H9 (cell line): ENCODE measurements at regions not wholly inside any gene's neighbourhood (a gene's known extent, or its start where the extent isn't known, plus 50 kb on each side); places are given as distances from the start of the nearest gene placed in this dataset.

Source experiments
- DNase-seq: peaks from one replicate; pipeline ENCODE4 v3.0.0-alpha.2; 2017
- H2AFZ ChIP-seq: one replicate; pipeline ENCODE4 v1.6.1; 2013; ENCODE audit warnings: mild to moderate bottlenecking, low read length, control low read depth, moderate library complexity
- H2AK5ac ChIP-seq: 2 replicates; pipeline ENCODE4 v1.6.1; 2013; ENCODE audit warnings: low read length, control low read depth, mixed read lengths; ENCODE audit not compliant: insufficient read length
- H2BK120ac ChIP-seq: one replicate; pipeline ENCODE4 v1.6.1; 2013; ENCODE audit warnings: low read depth, mild to moderate bottlenecking, low read length, control low read depth, inconsistent platforms; ENCODE audit not compliant: poor library complexity, severe bottlenecking
- H2BK12ac ChIP-seq: 2 replicates; pipeline ENCODE4 v1.6.1; 2013; ENCODE audit warnings: low read length, control low read depth, mixed read lengths, low read depth; ENCODE audit not compliant: insufficient read length
- H2BK15ac ChIP-seq: 2 replicates; pipeline ENCODE4 v1.6.1; 2013; ENCODE audit warnings: low read depth, low read length, control low read depth
- H2BK20ac ChIP-seq: one replicate; pipeline ENCODE4 v1.6.1; 2013; ENCODE audit warnings: low read depth, mild to moderate bottlenecking, low read length, control low read depth, inconsistent platforms; ENCODE audit not compliant: poor library complexity, severe bottlenecking
- H2BK5ac ChIP-seq: 2 replicates; pipeline ENCODE4 v1.6.1; 2013; ENCODE audit warnings: low read length, control low read depth, mixed read lengths; ENCODE audit not compliant: insufficient read length
- H3K14ac ChIP-seq: 2 replicates; pipeline ENCODE4 v1.6.1; 2013; ENCODE audit warnings: low read length, control low read depth; ENCODE audit not compliant: insufficient read depth
- H3K18ac ChIP-seq: 2 replicates; pipeline ENCODE4 v1.6.1; 2013; ENCODE audit warnings: low read depth, mild to moderate bottlenecking, mixed read lengths, low read length, control low read depth; ENCODE audit not compliant: insufficient read length
- H3K23ac ChIP-seq: 2 replicates; pipeline ENCODE4 v1.6.1; 2013; ENCODE audit warnings: low read length, control low read depth, mixed read lengths, low read depth; ENCODE audit not compliant: insufficient read length
- H3K23me2 ChIP-seq: 2 replicates; pipeline ENCODE4 v1.6.1; 2013; ENCODE audit warnings: low read depth, mild to moderate bottlenecking, mixed read lengths, low read length, control low read depth; ENCODE audit not compliant: insufficient read length, poor library complexity, severe bottlenecking
- H3K27ac ChIP-seq: 2 replicates; pipeline ENCODE4 v1.5.1; 2013; ENCODE audit warnings: low read length, control low read depth, mixed read lengths, low read depth; ENCODE audit not compliant: insufficient read length
- H3K27me3 ChIP-seq: 2 replicates; pipeline ENCODE4 v1.6.1; 2013; ENCODE audit warnings: low read length, control low read depth, inconsistent platforms; ENCODE audit not compliant: insufficient read depth
- H3K4ac ChIP-seq: 2 replicates; pipeline ENCODE4 v1.6.1; 2013; ENCODE audit warnings: low read depth, mild to moderate bottlenecking, control low read depth, inconsistent platforms, low read length, moderate library complexity
- H3K4me1 ChIP-seq: 2 replicates; pipeline ENCODE4 v1.6.1; 2013; ENCODE audit warnings: low read length, control low read depth, inconsistent platforms; ENCODE audit not compliant: insufficient read depth
- H3K4me2 ChIP-seq: 2 replicates; pipeline ENCODE4 v1.6.1; 2013; ENCODE audit warnings: low read length, control low read depth, mixed read lengths; ENCODE audit not compliant: insufficient read length, insufficient read depth
- H3K56ac ChIP-seq: 2 replicates; pipeline ENCODE4 v1.6.1; 2013; ENCODE audit warnings: low read depth, mild to moderate bottlenecking, mixed read lengths, low read length, control low read depth; ENCODE audit not compliant: insufficient read length
- H3K79me1 ChIP-seq: 2 replicates; pipeline ENCODE4 v1.6.1; 2013; ENCODE audit warnings: low read depth, mild to moderate bottlenecking, moderate library complexity, low read length, control low read depth, inconsistent platforms; ENCODE audit not compliant: insufficient read depth, poor library complexity, severe bottlenecking
- H3K79me2 ChIP-seq: 2 replicates; pipeline ENCODE4 v1.6.1; 2013; ENCODE audit warnings: low read length, control low read depth, inconsistent platforms; ENCODE audit not compliant: insufficient read depth
- H3K9ac ChIP-seq: 2 replicates; pipeline ENCODE4 v1.6.1; 2013; ENCODE audit warnings: low read length, control low read depth, mixed read lengths; ENCODE audit not compliant: insufficient read length; ENCODE audit errors: extremely low read depth
- H3K9me3 ChIP-seq: one replicate; pipeline ENCODE4 v1.6.1; 2013; ENCODE audit warnings: low read depth, low read length, inconsistent platforms; ENCODE audit not compliant: control insufficient read depth
- H3T11ph ChIP-seq: one replicate; pipeline ENCODE4 v1.6.1; 2013; ENCODE audit warnings: mild to moderate bottlenecking, low read length, control low read depth, inconsistent platforms
- H4K20me1 ChIP-seq: one replicate; pipeline ENCODE4 v1.6.1; 2013; ENCODE audit not compliant: control insufficient read depth, insufficient read length, insufficient read depth
- H4K5ac ChIP-seq: 2 replicates; pipeline ENCODE4 v1.6.1; 2013; ENCODE audit warnings: low read depth, mild to moderate bottlenecking, mixed read lengths, low read length, control low read depth; ENCODE audit not compliant: insufficient read length
- H4K8ac ChIP-seq: replicated peaks from 2 replicates; pipeline ENCODE4 v1.6.1; 2013; ENCODE audit warnings: low read length, control low read depth, mixed read lengths, low read depth; ENCODE audit not compliant: insufficient read length
- H4K91ac ChIP-seq: 2 replicates; pipeline ENCODE4 v1.6.1; 2013; ENCODE audit warnings: low read depth, mild to moderate bottlenecking, moderate library complexity, mixed read lengths, low read length, control low read depth; ENCODE audit not compliant: insufficient read length
- H3K27ac Mint-ChIP-seq, 3 experiments: 2 replicates in 2 of 3; 3 replicates in 1 of 3; pipeline ENCODE4 v1.8.0; 2020 to 2021; ENCODE audit warnings: mixed read lengths in 3 of 3, mild to moderate bottlenecking in 1 of 3, moderate library complexity in 1 of 3
- H3K27me3 Mint-ChIP-seq: 2 replicates; pipeline ENCODE4 v1.8.0; 2021; ENCODE audit warnings: low read depth, mild to moderate bottlenecking, moderate library complexity, mixed read lengths
- H3K36me3 Mint-ChIP-seq, 3 experiments: 2 replicates in 2 of 3; 3 replicates in 1 of 3; pipeline ENCODE4 v1.8.0; 2020 to 2021; ENCODE audit warnings: low read depth in 3 of 3, mixed read lengths in 3 of 3; ENCODE audit not compliant: insufficient read depth in 1 of 3
- H3K4me1 Mint-ChIP-seq, 2 experiments: 2 replicates each; pipeline ENCODE4 v1.8.0; 2020; ENCODE audit warnings: mixed read lengths in 2 of 2
- H3K4me3 Mint-ChIP-seq, 2 experiments: 2 replicates in 1 of 2; 3 replicates in 1 of 2; pipeline ENCODE4 v1.8.0; 2020 to 2021; ENCODE audit warnings: mild to moderate bottlenecking in 2 of 2, mixed read lengths in 2 of 2, moderate library complexity in 1 of 2
- H3K9me3 Mint-ChIP-seq, 2 experiments: 2 replicates in 1 of 2; 3 replicates in 1 of 2; pipeline ENCODE4 v1.8.0; 2020; ENCODE audit warnings: mild to moderate bottlenecking in 2 of 2, mixed read lengths in 2 of 2, moderate library complexity in 1 of 2
- WGBS: extraction: QIAGEN DNeasy Blood & Tissue Kit; methylation state at CpG from one replicate; pipeline ENCODE4 v1.1.7; 2013; ENCODE audit warnings: missing lambda C conversion rate, low lambda C conversion rate, mixed read lengths; ENCODE audit not compliant: insufficient read length; ENCODE audit errors: extremely low coverage; 5-methylcytosine and 5-hydroxymethylcytosine counted together
- TF ChIP-seq, protein P1 (sequence below): fragments of 200-600 bp; sonication (generic); conservative IDR thresholded peaks from 3 replicates; pipeline ENCODE4 v1.8.0; 2021; ENCODE audit warnings: antibody characterized with exemption, mild to moderate bottlenecking

DNA sequence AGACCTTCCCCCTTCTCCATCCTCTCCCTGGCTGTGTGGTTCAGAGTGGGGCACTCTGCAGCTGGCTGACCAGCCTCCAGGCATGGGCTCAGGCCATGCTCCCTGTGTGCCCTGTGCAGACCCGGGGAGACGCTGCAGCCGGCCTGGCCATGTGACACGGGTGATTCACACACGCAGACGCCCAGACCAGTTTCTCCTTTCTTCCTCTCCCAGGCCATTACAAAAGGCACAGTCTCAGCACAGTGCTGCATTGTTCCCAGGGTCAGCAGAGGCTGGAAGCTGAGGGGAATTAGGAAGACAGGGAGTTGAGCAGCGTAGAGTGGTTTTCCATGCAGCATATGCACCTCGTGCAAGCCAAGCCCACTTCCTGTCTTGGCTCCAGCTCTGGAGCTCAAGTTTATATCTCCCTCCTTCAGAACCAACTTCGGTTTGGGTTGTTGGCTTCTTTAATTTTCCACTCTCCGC lies 288.5 kb downstream of the TNS1 start:
- H2AK5ac ChIP-seq = no peak overlapping the region
- no peak for DNase-seq
- H3K9ac ChIP-seq = no peak overlapping the region

More for the DNA sequence above, 288.5 kb downstream of the TNS1 start:
- no peak overlapping the region for H2BK12ac ChIP-seq
- no peak overlapping the region for H4K5ac ChIP-seq
- TF ChIP-seq, protein P1, sequence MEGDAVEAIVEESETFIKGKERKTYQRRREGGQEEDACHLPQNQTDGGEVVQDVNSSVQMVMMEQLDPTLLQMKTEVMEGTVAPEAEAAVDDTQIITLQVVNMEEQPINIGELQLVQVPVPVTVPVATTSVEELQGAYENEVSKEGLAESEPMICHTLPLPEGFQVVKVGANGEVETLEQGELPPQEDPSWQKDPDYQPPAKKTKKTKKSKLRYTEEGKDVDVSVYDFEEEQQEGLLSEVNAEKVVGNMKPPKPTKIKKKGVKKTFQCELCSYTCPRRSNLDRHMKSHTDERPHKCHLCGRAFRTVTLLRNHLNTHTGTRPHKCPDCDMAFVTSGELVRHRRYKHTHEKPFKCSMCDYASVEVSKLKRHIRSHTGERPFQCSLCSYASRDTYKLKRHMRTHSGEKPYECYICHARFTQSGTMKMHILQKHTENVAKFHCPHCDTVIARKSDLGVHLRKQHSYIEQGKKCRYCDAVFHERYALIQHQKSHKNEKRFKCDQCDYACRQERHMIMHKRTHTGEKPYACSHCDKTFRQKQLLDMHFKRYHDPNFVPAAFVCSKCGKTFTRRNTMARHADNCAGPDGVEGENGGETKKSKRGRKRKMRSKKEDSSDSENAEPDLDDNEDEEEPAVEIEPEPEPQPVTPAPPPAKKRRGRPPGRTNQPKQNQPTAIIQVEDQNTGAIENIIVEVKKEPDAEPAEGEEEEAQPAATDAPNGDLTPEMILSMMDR = no peak
- no peaks in the 10 kb centered on the region for H4K20me1 ChIP-seq
- Mint-ChIP-seq H3K36me3 (no peaks in the 10 kb centered on the region), H3K4me3 (no peak overlapping the region), H3K27me3 (peaks cover 13% of the 10 kb centered on the region), H3K4me1 (peaks cover 18 to 22% of the 10 kb centered on the region in 2 experiments), H3K9me3 (no peaks in the 10 kb centered on the region), H3K27ac (no peak overlapping the region)
- H3K79me2 ChIP-seq = no peaks in the 10 kb centered on the region
- H4K91ac ChIP-seq = no peak overlapping the region
- no peak overlapping the region for H3K23ac ChIP-seq
- no peak overlapping the region for H3K27ac ChIP-seq
- H3T11ph ChIP-seq = no peak overlapping the region
- H3K18ac ChIP-seq = peak overlapping the region; percentile 11
- no peaks in the 10 kb centered on the region for H3K23me2 ChIP-seq
- no peak overlapping the region for H2BK20ac ChIP-seq
- no CpG with 5 or more reads among the region's 10 CpGs for WGBS
- H3K79me1 ChIP-seq = no peaks in the 10 kb centered on the region
- peak overlapping the region; percentile 22; the same call in 1 of the 2 replicates for H3K14ac ChIP-seq
- H2BK120ac ChIP-seq = no peak overlapping the region
- H2BK15ac ChIP-seq = no peak overlapping the region
- H3K4me2 ChIP-seq = no peak overlapping the region
- no peak overlapping the region for H3K56ac ChIP-seq
- no peaks in the 10 kb centered on the region for H3K4me1 ChIP-seq
- no peak overlapping the region for H4K8ac ChIP-seq
- no peak overlapping the region for H2BK5ac ChIP-seq
- no peaks in the 10 kb centered on the region for H3K9me3 ChIP-seq
- H3K4ac ChIP-seq = no peak overlapping the region
- no peak overlapping the region for H2AFZ ChIP-seq
- H3K27me3 ChIP-seq = no peaks in the 10 kb centered on the region
